SU-DHL-6 (cell line): ENCODE measurements at regions not wholly inside any gene's neighbourhood (a gene's known extent, or its start where the extent isn't known, plus 50 kb on each side); places are given as distances from the start of the nearest gene placed in this dataset.

Source experiments
- EZH2phosphoT487 ChIP-seq: fragments of 200-600 bp; sonication (generic), shearing (Covaris generic); conservative IDR thresholded peaks from 2 replicates; pipeline ENCODE4 v1.6.1; 2018; ENCODE audit warnings: mild to moderate bottlenecking, antibody characterized with exemption, low read length, moderate library complexity, mixed read lengths
- TF ChIP-seq, protein P1 (sequence below): fragments of 200-600 bp; sonication (generic); IDR thresholded peaks from one replicate; pipeline ENCODE4 v1.5.1; 2017; ENCODE audit warnings: antibody characterized with exemption, mild to moderate bottlenecking, low read length, moderate library complexity; ENCODE audit not compliant: insufficient read depth, poor library complexity, severe bottlenecking

DNA sequence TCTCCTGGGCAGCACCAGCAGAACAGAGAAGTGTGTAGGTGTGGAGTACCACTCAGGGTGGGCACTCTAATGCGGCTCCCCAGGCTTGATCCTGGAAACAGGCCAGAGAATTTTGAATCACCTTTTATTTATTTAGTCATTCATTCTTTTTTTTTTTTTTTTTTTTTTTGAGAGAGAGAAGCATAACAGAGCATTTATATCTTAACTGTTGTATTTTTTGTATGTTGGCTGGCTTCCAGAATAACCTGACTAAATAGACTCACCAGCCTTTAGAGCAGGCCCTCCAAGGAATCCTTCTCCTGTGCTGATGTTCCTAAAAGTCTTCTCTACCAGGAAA is 153.4 kb downstream of the PIK3R1 start:
- TF ChIP-seq, protein P1, sequence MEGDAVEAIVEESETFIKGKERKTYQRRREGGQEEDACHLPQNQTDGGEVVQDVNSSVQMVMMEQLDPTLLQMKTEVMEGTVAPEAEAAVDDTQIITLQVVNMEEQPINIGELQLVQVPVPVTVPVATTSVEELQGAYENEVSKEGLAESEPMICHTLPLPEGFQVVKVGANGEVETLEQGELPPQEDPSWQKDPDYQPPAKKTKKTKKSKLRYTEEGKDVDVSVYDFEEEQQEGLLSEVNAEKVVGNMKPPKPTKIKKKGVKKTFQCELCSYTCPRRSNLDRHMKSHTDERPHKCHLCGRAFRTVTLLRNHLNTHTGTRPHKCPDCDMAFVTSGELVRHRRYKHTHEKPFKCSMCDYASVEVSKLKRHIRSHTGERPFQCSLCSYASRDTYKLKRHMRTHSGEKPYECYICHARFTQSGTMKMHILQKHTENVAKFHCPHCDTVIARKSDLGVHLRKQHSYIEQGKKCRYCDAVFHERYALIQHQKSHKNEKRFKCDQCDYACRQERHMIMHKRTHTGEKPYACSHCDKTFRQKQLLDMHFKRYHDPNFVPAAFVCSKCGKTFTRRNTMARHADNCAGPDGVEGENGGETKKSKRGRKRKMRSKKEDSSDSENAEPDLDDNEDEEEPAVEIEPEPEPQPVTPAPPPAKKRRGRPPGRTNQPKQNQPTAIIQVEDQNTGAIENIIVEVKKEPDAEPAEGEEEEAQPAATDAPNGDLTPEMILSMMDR, result no peak
- TF ChIP-seq EZH2phosphoT487, result no peak
